ENCODE measurements at regions not wholly inside any gene's neighbourhood (a gene's known extent, or its start where the extent isn't known, plus 50 kb on each side); places are given as distances from the start of the nearest gene placed in this dataset.

- H3K4me3 ChIP-seq (ENCODE audit: low read depth in 2 of 2, low read length in 1 of 2): no peak overlapping the region
- H3K36me3 ChIP-seq (replicated peaks in 1 of 2; ENCODE audit: control insufficient read depth in 1 of 2, insufficient read depth in 2 of 2, low read length in 1 of 2): no peaks in the 10 kb centered on the region
- no peaks in the 10 kb centered on the region for H3F3A ChIP-seq (replicated peaks; ENCODE audit: insufficient read depth)
- no peaks in the 10 kb centered on the region for H3K79me2 ChIP-seq (ENCODE audit: insufficient read depth)
- 41% methylated on average over 5 of the region's 5 CpGs for WGBS (ENCODE audit: low lambda C conversion rate)
- no peaks in the 10 kb centered on the region; the same call in 1 of the 2 replicates for H3K27me3 ChIP-seq (ENCODE audit: insufficient read depth)
- no peaks in the 10 kb centered on the region for H3K9me3 ChIP-seq
- DNase-seq: no peak
- ChIA-PET POLR2A (no interaction called here), CTCF (interaction anchor here (0.6 kb wide), 1 partner anchor 9 kb away, joined by 3 read pairs; no protein-coding TSS in a partner anchor)
- no peak overlapping the region for H3K9ac ChIP-seq
- H3K4me2 ChIP-seq: no peak overlapping the region
- H4K20me1 ChIP-seq (ENCODE audit: insufficient read depth): no peaks in the 10 kb centered on the region
- no peak overlapping the region for H3K27ac ChIP-seq (ENCODE audit: low read depth in 2 of 2, low read length in 1 of 2)
- H3K9me2 ChIP-seq: no peaks in the 10 kb centered on the region
- H3K4me1 ChIP-seq (ENCODE audit: control insufficient read depth in 1 of 2, insufficient read depth in 2 of 2, low read depth in 1 of 2, low read length in 1 of 2): no peaks in the 10 kb centered on the region; a peak in 1 of 4 replicates
- H2AFZ ChIP-seq (ENCODE audit: low read depth): no peak overlapping the region
- TF ChIP-seq GABPA (IDR thresholded peaks at IDR 0.05; ENCODE audit: low read depth) (no peak), USF2 (IDR thresholded peaks at IDR 0.05; ENCODE audit: borderline replicate concordance, low read depth, low read length) (no peak), SMC3 (IDR thresholded peaks at IDR 0.05; ENCODE audit: low read depth, low read length) (no peak), RFX5 (IDR thresholded peaks at IDR 0.05; ENCODE audit: low read length) (no peak), POLR2AphosphoS5 (IDR thresholded peaks at IDR 0.05; ENCODE audit: low read depth, low read length) (no peak), FOSL2 (IDR thresholded peaks at IDR 0.05; ENCODE audit: borderline replicate concordance, low read depth) (no peak), MEF2A (IDR thresholded peaks at IDR 0.05; ENCODE audit: borderline replicate concordance, low read depth) (no peak), YY1 (IDR thresholded peaks at IDR 0.05; ENCODE audit: low read depth) (no peak), ZBTB33 (IDR thresholded peaks at IDR 0.05; ENCODE audit: borderline replicate concordance, low read depth) (no peak), MXI1 (IDR thresholded peaks at IDR 0.05; ENCODE audit: low read depth, low read length) (no peak), GATA2 (CRISPR knock-in tag; IDR thresholded peaks at IDR 0.05) (no peak), FOXJ3 (CRISPR knock-in tag; IDR thresholded peaks at IDR 0.05) (no peak), IRF3 (IDR thresholded peaks at IDR 0.05; ENCODE audit: low read depth, low read length) (no peak)
Observed at GRCh38 chr3:43211681-43212080, 74.7 kb upstream of the SNRK start.
